HUES64 (cell line): ENCODE measurements at regions not wholly inside any gene's neighbourhood (a gene's known extent, or its start where the extent isn't known, plus 50 kb on each side); places are given as distances from the start of the nearest gene placed in this dataset.
A peak's percentile ranks its signal among the peaks of the same experiment; 100 is the strongest.

Experiments
- H3K27ac ChIP-seq: 2 replicates; pipeline ENCODE4 v1.7.0; 2013; ENCODE audit warnings: low read depth, low read length, inconsistent platforms
- H3K27me3 ChIP-seq: 2 replicates; pipeline ENCODE4 v1.6.1; 2013; ENCODE audit warnings: mild to moderate bottlenecking, low read length; ENCODE audit not compliant: insufficient read depth
- H3K36me3 ChIP-seq: 2 replicates; pipeline ENCODE4 v1.6.1; 2013; ENCODE audit warnings: mild to moderate bottlenecking, low read length; ENCODE audit not compliant: insufficient read depth
- H3K4me1 ChIP-seq: 2 replicates; pipeline ENCODE4 v1.6.1; 2013; ENCODE audit warnings: mild to moderate bottlenecking, low read length, moderate library complexity; ENCODE audit not compliant: insufficient read depth
- H3K4me3 ChIP-seq: 2 replicates; pipeline ENCODE4 v1.5.1; 2013; ENCODE audit warnings: mild to moderate bottlenecking, low read length, moderate library complexity
- H3K9ac ChIP-seq: 2 replicates; pipeline ENCODE4 v1.6.1; 2013; ENCODE audit warnings: mild to moderate bottlenecking, low read depth, low read length
- H3K9me3 ChIP-seq: 2 replicates; pipeline ENCODE4 v1.6.1; 2013; ENCODE audit warnings: low read depth, low read length; ENCODE audit not compliant: insufficient read depth
- WGBS: fragments of 150-250, 120-280 bp; methylation state at CpG from one replicate; pipeline ENCODE4 v1.1.7; 2013; ENCODE audit warnings: missing lambda C conversion rate; 5-methylcytosine and 5-hydroxymethylcytosine counted together

DNA sequence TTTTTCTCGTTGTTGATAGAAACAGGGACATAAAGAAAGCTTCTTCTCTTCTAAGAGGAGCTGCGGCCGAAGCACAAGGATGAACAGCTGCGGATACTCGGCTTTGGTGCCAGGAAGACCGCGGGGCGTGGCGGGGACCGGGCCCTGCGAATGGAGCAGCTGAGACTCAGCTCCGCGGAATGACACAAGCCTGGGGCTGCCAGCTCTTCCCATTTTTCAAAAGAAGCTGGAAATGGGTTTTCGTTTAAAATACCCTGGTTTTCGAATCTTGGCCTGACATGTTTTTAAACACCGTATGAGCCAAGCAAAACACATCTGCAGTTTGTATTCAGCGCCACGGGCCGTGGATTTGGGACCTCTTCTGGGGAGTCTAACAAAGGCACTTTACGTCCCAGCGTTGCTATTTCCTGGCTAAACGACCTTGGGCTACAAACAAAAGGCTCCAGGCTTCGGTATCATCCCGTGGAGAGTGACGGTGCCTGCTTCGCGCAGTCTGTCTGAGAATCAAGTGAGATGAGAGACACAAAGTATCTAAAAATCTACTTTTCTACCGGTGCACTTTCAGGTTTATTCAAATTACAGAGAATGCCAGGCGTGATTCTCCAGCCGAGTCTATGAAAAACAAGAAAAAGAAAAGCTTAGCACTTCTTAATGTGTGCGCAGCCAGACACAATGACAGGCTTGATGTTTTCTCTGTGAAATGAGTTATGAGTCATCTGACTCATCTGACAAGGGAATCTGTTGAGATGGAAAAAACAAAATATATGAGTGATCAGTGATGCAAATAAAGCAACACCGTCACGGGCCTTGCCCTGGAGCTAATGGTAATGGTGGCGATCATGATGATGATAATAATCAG is 114.0 kb upstream of the TMEM132D start:
- 58% methylated on average over 33 of the region's 34 CpGs for WGBS
- Histone ChIP-seq H3K4me3 (no peak overlapping the region), H3K27me3 (peaks cover 32% of the 10 kb centered on the region)

GRCh38 chr12:130018614-130019013 is 114.8 kb upstream of the TMEM132D start:
- 93% methylated on average over 11 of the region's 11 CpGs for WGBS
- H3K36me3 ChIP-seq, result no peaks in the 10 kb centered on the region
- no peak overlapping the region for H3K4me3 ChIP-seq
- H3K27me3 ChIP-seq, result peaks cover 25% of the 10 kb centered on the region
- peaks cover 6% of the 10 kb centered on the region for H3K4me1 ChIP-seq
- no peak overlapping the region for H3K9ac ChIP-seq
- H3K9me3 ChIP-seq, result no peaks in the 10 kb centered on the region
- no peak overlapping the region for H3K27ac ChIP-seq

More for the DNA sequence above, 114.0 kb upstream of the TMEM132D start:
- no peaks in the 10 kb centered on the region for H3K36me3 ChIP-seq
- H3K9ac ChIP-seq, result no peak overlapping the region
- peaks cover 6% of the 10 kb centered on the region for H3K4me1 ChIP-seq
- H3K9me3 ChIP-seq, result no peaks in the 10 kb centered on the region
- no peak overlapping the region for H3K27ac ChIP-seq

- Histone ChIP-seq H3K27ac (no peak overlapping the region), H3K4me1 (no peaks in the 10 kb centered on the region), H3K9me3 (no peaks in the 10 kb centered on the region), H3K36me3 (no peaks in the 10 kb centered on the region), H3K27me3 (peaks cover 11% of the 10 kb centered on the region), H3K9ac (no peak overlapping the region), H3K4me3 (no peak overlapping the region)
- WGBS, result 72% methylated on average over 13 of the region's 15 CpGs
These were observed 122.9 kb upstream of the TMEM132D start for GRCh38 chr12:130026608-130027176.

DNA sequence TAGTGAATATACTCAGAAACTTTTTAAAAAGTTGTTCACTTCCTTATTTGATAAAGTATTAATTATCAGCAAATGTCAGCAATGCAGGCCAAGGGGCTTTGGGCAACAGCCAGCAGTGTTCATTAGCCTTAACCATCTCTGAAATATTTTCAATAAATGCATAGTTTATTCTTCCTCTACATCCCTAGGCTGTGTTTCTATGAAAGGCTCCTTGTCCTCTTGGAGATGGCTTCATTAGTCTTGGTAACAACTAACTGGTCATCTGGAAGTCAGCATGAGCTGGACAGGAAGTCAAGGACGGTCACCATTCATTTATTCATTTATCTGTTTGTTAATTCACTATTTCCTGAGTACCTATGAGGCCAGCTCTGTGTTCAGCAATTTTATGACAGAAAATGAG is 124.0 kb upstream of the TMEM132D start:
- no peaks in the 10 kb centered on the region for H3K4me1 ChIP-seq
- H3K36me3 ChIP-seq, result no peaks in the 10 kb centered on the region
- H3K9ac ChIP-seq, result no peak overlapping the region
- peaks cover 22% of the 10 kb centered on the region for H3K27me3 ChIP-seq
- H3K4me3 ChIP-seq, result no peak overlapping the region
- whole genome bisulfite sequencing, result 92% methylated on average over 1 of the region's 1 CpG
- no peaks in the 10 kb centered on the region for H3K9me3 ChIP-seq
- H3K27ac ChIP-seq, result no peak overlapping the region

DNA sequence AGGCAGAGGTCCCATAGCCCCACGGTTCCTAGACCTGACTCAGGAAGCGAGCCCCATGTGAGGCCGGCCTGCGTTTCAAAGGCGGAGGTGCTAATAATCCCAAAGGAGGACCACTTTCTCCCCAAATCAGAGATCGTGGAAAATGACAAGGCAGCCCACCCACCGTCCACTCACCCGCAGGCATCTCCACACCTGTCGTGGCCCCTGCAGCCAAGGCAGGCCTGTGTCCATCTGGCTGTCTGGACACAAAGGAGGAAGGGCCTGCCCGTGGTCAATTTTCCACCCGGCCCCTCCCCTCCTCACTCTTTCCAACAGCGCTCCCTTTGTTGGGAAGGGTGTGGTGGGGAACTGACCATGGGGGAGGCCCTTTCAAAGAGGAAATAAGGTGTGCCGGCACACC is 125.3 kb upstream of the TMEM132D start:
- Histone ChIP-seq H3K36me3 (no peaks in the 10 kb centered on the region), H3K27ac (no peak overlapping the region), H3K4me3 (no peak overlapping the region), H3K9me3 (no peaks in the 10 kb centered on the region), H3K27me3 (peaks cover 35% of the 10 kb centered on the region), H3K4me1 (no peaks in the 10 kb centered on the region), H3K9ac (no peak overlapping the region)
- 93% methylated on average over 10 of the region's 13 CpGs for WGBS

GRCh38 chr12:130031041-130031440 is 127.2 kb upstream of the TMEM132D start:
- no peaks in the 10 kb centered on the region for H3K4me1 ChIP-seq
- WGBS, result 90% methylated on average over 15 of the region's 15 CpGs
- no peak overlapping the region for H3K4me3 ChIP-seq
- H3K27me3 ChIP-seq, result peaks cover 46% of the 10 kb centered on the region
- no peak overlapping the region for H3K9ac ChIP-seq
- H3K27ac ChIP-seq, result no peak overlapping the region
- H3K36me3 ChIP-seq, result no peaks in the 10 kb centered on the region
- H3K9me3 ChIP-seq, result no peaks in the 10 kb centered on the region

DNA sequence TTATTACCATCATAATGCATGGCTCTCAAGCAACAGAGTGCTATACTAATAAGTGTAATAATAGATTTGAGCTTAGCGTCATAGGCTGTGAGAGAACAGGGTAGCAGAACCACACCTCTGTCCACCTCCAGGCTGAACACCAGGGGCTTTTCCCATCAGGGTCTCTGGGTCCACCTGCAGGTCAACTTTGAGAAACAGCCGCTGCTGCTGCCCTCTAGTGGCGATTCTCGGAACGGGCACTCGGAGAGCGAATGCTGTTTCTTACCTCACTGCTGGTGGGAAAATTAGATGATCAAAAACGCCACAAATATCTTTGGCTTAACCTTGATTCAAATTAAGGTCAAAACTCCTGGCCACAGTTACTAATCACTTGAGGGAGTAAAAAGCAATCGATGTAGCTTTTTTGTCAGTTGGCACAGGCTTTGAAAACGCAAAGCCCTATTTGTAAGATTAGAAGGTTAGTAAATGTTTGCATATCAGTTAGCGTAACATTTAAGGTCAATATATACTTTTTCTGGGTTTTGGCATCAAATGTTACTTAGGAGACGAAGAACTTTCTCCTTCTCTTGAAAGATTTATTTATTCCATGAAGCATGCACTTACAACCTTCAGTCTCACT is 127.9 kb upstream of the TMEM132D start:
- Histone ChIP-seq H3K36me3 (no peaks in the 10 kb centered on the region), H3K9ac (no peak overlapping the region), H3K27me3 (peaks cover 46% of the 10 kb centered on the region), H3K9me3 (no peaks in the 10 kb centered on the region), H3K27ac (no peak overlapping the region), H3K4me3 (no peak overlapping the region), H3K4me1 (no peaks in the 10 kb centered on the region)
- WGBS, result 19% methylated on average over 12 of the region's 12 CpGs

DNA sequence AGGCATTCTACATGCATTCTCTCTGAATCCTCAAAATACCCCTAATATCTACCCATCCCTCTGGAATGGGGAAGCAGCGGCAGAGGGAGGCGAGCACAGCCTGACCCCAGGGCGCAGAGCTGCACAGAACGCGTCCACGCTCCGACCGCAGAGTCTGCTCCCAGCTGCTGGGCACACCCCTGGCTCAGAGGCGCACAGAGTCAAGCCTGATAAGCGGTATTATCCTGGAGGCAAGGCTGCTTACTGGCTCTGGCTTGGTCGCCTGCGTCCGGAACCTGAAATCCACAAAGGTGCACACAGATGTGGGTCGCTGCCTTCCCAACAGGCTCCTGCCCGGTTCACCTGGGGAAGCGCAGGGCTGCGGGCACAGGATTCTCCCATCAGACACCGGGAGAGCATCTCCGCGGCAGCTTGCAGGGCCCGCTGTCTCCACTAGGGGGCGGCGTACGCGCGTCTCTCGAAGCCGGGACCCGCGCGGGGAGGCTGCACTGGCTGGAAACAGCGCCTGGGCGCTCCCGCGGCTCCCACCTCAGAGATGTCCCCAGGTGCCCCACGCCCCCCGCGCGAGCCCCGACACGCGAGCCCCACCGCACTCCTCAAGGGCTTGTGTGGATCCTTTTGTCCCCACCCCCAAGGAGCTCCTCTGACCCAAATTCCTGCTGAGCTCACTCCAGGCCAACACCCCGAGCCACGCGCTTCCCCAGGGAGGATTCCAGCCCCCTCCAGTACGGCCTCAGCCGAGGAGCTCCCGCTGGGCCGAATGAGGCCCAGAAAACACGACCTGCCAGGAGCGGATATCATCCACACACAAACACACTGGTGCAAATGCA is 120.1 kb upstream of the FZD10 start:
- WGBS, result 14% methylated on average over 52 of the region's 52 CpGs
- no peaks in the 10 kb centered on the region for H3K9me3 ChIP-seq

GRCh38 chr12:130043685-130044406 is 118.4 kb upstream of the FZD10 start:
- no peak overlapping the region for H3K9ac ChIP-seq
- no peak overlapping the region for H3K27ac ChIP-seq
- peaks cover 96% of the 10 kb centered on the region for H3K27me3 ChIP-seq
- no peaks in the 10 kb centered on the region for H3K36me3 ChIP-seq
- H3K4me3 ChIP-seq, result no peak overlapping the region
- H3K9me3 ChIP-seq, result no peaks in the 10 kb centered on the region
- 30% methylated on average over 13 of the region's 13 CpGs for WGBS
- H3K4me1 ChIP-seq, result peaks cover 16% of the 10 kb centered on the region

More for the DNA sequence above, 120.1 kb upstream of the FZD10 start:
- Histone ChIP-seq H3K27ac (no peak overlapping the region), H3K36me3 (no peaks in the 10 kb centered on the region), H3K4me3 (no peak overlapping the region), H3K9ac (no peak overlapping the region), H3K4me1 (peaks cover 16% of the 10 kb centered on the region), H3K27me3 (peaks cover 89% of the 10 kb centered on the region)

DNA sequence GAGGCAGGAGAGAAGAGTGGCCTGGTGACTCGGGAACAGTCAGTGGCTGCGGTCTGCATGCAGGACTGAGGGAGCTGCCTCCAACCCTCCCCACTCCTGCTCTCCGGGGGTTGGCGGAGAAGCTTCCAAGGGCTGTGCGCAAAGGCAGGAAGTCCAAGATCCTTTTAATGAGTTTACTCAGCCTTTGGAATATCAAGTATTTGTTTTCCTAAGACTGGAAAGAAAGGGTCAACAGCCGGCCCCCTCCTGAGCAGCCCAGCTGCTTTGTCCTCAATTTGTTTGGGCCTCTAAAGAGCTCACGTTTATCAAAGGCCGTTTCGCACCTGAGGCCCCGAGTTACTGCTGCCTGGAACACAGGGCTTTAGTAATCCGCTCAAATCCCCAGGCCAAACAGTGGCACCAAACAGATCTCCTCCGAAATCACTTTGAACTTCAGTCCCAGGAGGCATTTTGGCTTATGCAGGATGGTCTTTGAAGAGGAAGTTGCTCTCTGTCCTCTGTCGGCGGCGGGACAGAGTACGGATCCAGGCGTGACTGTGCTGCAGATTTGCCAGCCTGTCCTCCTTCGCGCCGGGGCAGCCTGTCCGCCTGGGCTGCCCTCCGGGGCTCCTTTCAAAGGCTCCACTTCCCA is 117.2 kb upstream of the FZD10 start:
- H3K4me1 ChIP-seq, result peaks cover 16% of the 10 kb centered on the region
- WGBS, result 2% methylated on average over 22 of the region's 22 CpGs
- peak overlapping the region; percentile 32; the same call in 1 of the 2 replicates for H3K27ac ChIP-seq
- H3K9ac ChIP-seq, result no peak overlapping the region
- peaks cover 96% of the 10 kb centered on the region for H3K27me3 ChIP-seq
- no peaks in the 10 kb centered on the region for H3K9me3 ChIP-seq
- peak overlapping the region; percentile 5 for H3K4me3 ChIP-seq
- H3K36me3 ChIP-seq, result no peaks in the 10 kb centered on the region
